OCI-LY7 (cell line): ENCODE measurements at regions not wholly inside any gene's neighbourhood (a gene's known extent, or its start where the extent isn't known, plus 50 kb on each side); places are given as distances from the start of the nearest gene placed in this dataset.

ENCODE experiments used
- EZH2phosphoT487 ChIP-seq: fragments of 200-600 bp; sonication (generic); IDR thresholded peaks from 2 replicates; pipeline ENCODE4 v1.6.1; 2018; ENCODE audit warnings: low read depth, borderline replicate concordance, mild to moderate bottlenecking, mixed run types, antibody characterized with exemption, low read length, moderate library complexity, mixed read lengths
- TF ChIP-seq, protein P1 (sequence below): fragments of 200-600 bp; sonication (generic); conservative IDR thresholded peaks from 2 replicates; pipeline ENCODE4 v1.5.1; 2014; ENCODE audit warnings: mild to moderate bottlenecking, antibody characterized with exemption, low read length, moderate library complexity, mixed read lengths

DNA sequence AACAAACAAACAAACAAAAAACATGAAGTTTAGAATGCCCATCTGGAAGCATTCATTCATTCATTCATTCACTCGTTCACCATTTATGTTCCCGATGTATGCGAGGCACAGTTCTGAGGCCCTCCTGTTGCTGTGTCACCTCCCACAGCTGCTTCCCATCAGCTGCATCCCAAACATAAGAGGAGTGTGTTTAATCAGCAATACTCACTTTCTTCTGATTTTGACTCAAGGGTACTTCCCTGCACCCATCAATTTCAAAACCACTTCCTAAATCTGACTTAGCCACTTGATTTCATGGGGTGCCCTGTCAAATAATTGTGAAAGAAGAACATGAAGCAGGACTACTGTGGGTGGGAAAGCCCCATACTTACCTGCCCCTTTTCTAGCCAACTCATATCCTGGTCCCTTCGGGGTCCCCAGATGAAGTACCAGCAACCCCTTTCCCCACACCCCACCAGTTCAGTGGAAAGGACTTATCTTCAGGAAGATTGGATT, 128.0 kb upstream of the IL12B start:
- TF ChIP-seq, protein P1, sequence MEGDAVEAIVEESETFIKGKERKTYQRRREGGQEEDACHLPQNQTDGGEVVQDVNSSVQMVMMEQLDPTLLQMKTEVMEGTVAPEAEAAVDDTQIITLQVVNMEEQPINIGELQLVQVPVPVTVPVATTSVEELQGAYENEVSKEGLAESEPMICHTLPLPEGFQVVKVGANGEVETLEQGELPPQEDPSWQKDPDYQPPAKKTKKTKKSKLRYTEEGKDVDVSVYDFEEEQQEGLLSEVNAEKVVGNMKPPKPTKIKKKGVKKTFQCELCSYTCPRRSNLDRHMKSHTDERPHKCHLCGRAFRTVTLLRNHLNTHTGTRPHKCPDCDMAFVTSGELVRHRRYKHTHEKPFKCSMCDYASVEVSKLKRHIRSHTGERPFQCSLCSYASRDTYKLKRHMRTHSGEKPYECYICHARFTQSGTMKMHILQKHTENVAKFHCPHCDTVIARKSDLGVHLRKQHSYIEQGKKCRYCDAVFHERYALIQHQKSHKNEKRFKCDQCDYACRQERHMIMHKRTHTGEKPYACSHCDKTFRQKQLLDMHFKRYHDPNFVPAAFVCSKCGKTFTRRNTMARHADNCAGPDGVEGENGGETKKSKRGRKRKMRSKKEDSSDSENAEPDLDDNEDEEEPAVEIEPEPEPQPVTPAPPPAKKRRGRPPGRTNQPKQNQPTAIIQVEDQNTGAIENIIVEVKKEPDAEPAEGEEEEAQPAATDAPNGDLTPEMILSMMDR: no peak
- TF ChIP-seq EZH2phosphoT487: no peak
